ENCODE measurements at regions not wholly inside any gene's neighbourhood (a gene's known extent, or its start where the extent isn't known, plus 50 kb on each side); places are given as distances from the start of the nearest gene placed in this dataset.

GRCh38 chr4:58510652-58511051 is 1400.5 kb upstream of the IGFBP7 start:
- H3T11ph ChIP-seq (ENCODE audit: low read length) = no peak overlapping the region
- TF ChIP-seq, protein P1, sequence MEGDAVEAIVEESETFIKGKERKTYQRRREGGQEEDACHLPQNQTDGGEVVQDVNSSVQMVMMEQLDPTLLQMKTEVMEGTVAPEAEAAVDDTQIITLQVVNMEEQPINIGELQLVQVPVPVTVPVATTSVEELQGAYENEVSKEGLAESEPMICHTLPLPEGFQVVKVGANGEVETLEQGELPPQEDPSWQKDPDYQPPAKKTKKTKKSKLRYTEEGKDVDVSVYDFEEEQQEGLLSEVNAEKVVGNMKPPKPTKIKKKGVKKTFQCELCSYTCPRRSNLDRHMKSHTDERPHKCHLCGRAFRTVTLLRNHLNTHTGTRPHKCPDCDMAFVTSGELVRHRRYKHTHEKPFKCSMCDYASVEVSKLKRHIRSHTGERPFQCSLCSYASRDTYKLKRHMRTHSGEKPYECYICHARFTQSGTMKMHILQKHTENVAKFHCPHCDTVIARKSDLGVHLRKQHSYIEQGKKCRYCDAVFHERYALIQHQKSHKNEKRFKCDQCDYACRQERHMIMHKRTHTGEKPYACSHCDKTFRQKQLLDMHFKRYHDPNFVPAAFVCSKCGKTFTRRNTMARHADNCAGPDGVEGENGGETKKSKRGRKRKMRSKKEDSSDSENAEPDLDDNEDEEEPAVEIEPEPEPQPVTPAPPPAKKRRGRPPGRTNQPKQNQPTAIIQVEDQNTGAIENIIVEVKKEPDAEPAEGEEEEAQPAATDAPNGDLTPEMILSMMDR (conservative IDR thresholded peaks at IDR 0.05) = no peak

More at GRCh38 chr4:58510652-58511051, 1400.5 kb upstream of the IGFBP7 start:
- Histone ChIP-seq H3K23me2 (ENCODE audit: insufficient read length, low read depth, low read length, poor library complexity, severe bottlenecking) (no peaks in the 10 kb centered on the region), H3K23ac (ENCODE audit: insufficient read length, low read depth, low read length) (no peak overlapping the region), H4K5ac (ENCODE audit: insufficient read length, low read depth, low read length) (no peak overlapping the region), H3K14ac (ENCODE audit: insufficient read depth, low read length) (no peak overlapping the region), H2BK20ac (ENCODE audit: low read depth, low read length, poor library complexity, severe bottlenecking) (no peak overlapping the region), H4K91ac (ENCODE audit: insufficient read length, low read depth, low read length) (no peak overlapping the region), H4K20me1 (ENCODE audit: control insufficient read depth, insufficient read depth, insufficient read length) (no peaks in the 10 kb centered on the region), H3K27ac (ENCODE audit: insufficient read length, low read depth, low read length) (no peak overlapping the region), H2AK5ac (ENCODE audit: insufficient read length, low read length) (no peak overlapping the region), H4K8ac (replicated peaks; ENCODE audit: insufficient read length, low read depth, low read length) (no peak overlapping the region), H3K9ac (ENCODE audit: extremely low read depth, insufficient read length, low read length) (no peak overlapping the region), H3K4me2 (ENCODE audit: insufficient read depth, insufficient read length, low read length) (no peak overlapping the region), H2BK5ac (ENCODE audit: insufficient read length, low read length) (no peak overlapping the region), H3K4me1 (ENCODE audit: insufficient read depth, low read length) (no peaks in the 10 kb centered on the region; the same call in 1 of the 2 replicates), H3K79me1 (ENCODE audit: insufficient read depth, low read depth, low read length, poor library complexity, severe bottlenecking) (no peaks in the 10 kb centered on the region), H3K27me3 (ENCODE audit: insufficient read depth, low read length) (no peaks in the 10 kb centered on the region), H2BK120ac (ENCODE audit: low read depth, low read length, poor library complexity, severe bottlenecking) (no peak overlapping the region), H2BK15ac (ENCODE audit: low read depth, low read length) (no peak overlapping the region), H3K9me3 (ENCODE audit: control insufficient read depth, low read depth, low read length) (no peaks in the 10 kb centered on the region), H3K4ac (ENCODE audit: low read depth, low read length) (no peak overlapping the region), H2AFZ (ENCODE audit: low read length) (no peak overlapping the region), H3K79me2 (ENCODE audit: insufficient read depth, low read length) (no peaks in the 10 kb centered on the region), H3K56ac (ENCODE audit: insufficient read length, low read depth, low read length) (no peak overlapping the region), H2BK12ac (ENCODE audit: insufficient read length, low read depth, low read length) (no peak overlapping the region), H3K18ac (ENCODE audit: insufficient read length, low read depth, low read length) (no peak overlapping the region)
- no peaks in the 10 kb centered on the region; the same call in 1 of the 2 replicates for H3K27me3 Mint-ChIP-seq (ENCODE audit: low read depth)
- H3K27ac Mint-ChIP-seq = no peak overlapping the region
- no peak overlapping the region for H3K4me3 Mint-ChIP-seq
- no CpG with 5 or more reads among the region's 2 CpGs for WGBS (ENCODE audit: extremely low coverage, insufficient read length, low lambda C conversion rate)
- H3K36me3 Mint-ChIP-seq (ENCODE audit: insufficient read depth in 1 of 3, low read depth in 3 of 3) = no peaks in the 10 kb centered on the region
- H3K9me3 Mint-ChIP-seq = no peaks in the 10 kb centered on the region
- DNase-seq = no peak
- H3K4me1 Mint-ChIP-seq = peaks cover 13 to 17% of the 10 kb centered on the region in 2 experiments
